GM12878 (cell line): ENCODE measurements at regions not wholly inside any gene's neighbourhood (a gene's known extent, or its start where the extent isn't known, plus 50 kb on each side); places are given as distances from the start of the nearest gene placed in this dataset.

Experiments used
- BCL3 ChIP-seq: IDR thresholded peaks from 2 replicates; pipeline ENCODE4 v1.6.1; 2011; ENCODE audit warnings: borderline replicate concordance, low read depth, mild to moderate bottlenecking, moderate library complexity, low read length; ENCODE audit not compliant: insufficient read depth, poor library complexity, severe bottlenecking
- CEBPB ChIP-seq, 2 experiments: fragments of 150-350 bp in 1 of 2; IDR thresholded peaks; 2 replicates each; pipeline ENCODE4 v1.6.1; 2012 to 2014; ENCODE audit warnings: low read depth in 2 of 2, low read length in 2 of 2, borderline replicate concordance in 1 of 2, inconsistent platforms in 1 of 2
- IKZF2 ChIP-seq, 2 experiments: fragments of 450-650 bp; IDR thresholded peaks; 2 replicates each; pipeline ENCODE4 v1.6.1; 2017; ENCODE audit warnings: mild to moderate bottlenecking in 2 of 2, moderate library complexity in 2 of 2
- POU2F2 ChIP-seq: IDR thresholded peaks from 3 replicates; pipeline ENCODE4 v1.6.1; 2011; ENCODE audit warnings: low read depth, mild to moderate bottlenecking, low read length, borderline replicate concordance
- RELB ChIP-seq: fragments of 450-650 bp; IDR thresholded peaks from 2 replicates; pipeline ENCODE4 v1.6.1; 2017; ENCODE audit warnings: low read depth, mild to moderate bottlenecking, moderate library complexity
- SREBF2 ChIP-seq: IDR thresholded peaks from 2 replicates; pipeline ENCODE4 v1.6.1; 2012; ENCODE audit warnings: mild to moderate bottlenecking, low read length
- ZBTB40 ChIP-seq: fragments of 450-650 bp; IDR thresholded peaks from 2 replicates; pipeline ENCODE4 v1.6.1; 2016; ENCODE audit warnings: mild to moderate bottlenecking, moderate library complexity, borderline replicate concordance

GRCh38 chr2:196289000-196289399 lies 117.6 kb upstream of the STK17B start (continued):
- TF ChIP-seq ZBTB40, result no peak
- no peak for TF ChIP-seq CEBPB (IDR thresholded peaks at IDR 0.05; ENCODE audit: borderline replicate concordance in 1 of 2, low read depth in 2 of 2, low read length in 2 of 2)
- TF ChIP-seq BCL3, result no peak
- TF ChIP-seq POU2F2, result peak; percentile 76; the same call in 2 of the 3 replicates
- TF ChIP-seq RELB, result no peak
- no peak for TF ChIP-seq SREBF2
- TF ChIP-seq IKZF2 (IDR thresholded peaks at IDR 0.05), result no peak
